Stimulated activated CD4-positive, alpha-beta T cell treated with anti-CD3 and anti-CD28 coated beads, Interleukin-15, amount 100 ng/mL, for 24 hours (primary cell): ENCODE measurements at regions not wholly inside any gene's neighbourhood (a gene's known extent, or its start where the extent isn't known, plus 50 kb on each side); places are given as distances from the start of the nearest gene placed in this dataset.

ENCODE experiments used
- DNase-seq: peaks from one replicate; pipeline ENCODE4 v3.0.0-alpha.2; 2020

DNA sequence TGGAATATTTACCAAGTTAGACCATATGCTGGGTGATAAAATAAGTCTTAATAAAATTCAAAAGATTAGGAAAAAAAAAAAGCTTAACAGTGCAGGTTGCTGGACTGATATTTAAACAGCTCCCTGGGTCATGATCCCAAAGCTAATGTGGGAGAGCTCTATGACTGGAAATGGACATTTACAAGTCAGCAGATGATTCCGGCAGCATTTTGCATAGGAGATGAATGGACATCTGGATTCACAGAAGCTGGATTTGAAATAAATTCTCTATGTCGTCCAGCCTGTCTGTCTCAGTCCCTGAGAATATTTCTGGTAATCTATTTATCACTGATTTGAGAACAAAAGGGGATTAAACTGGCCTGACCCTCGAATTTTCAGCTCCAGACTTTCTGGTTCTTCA is 52.3 kb upstream of the KLHL25 start:
- DNase-seq, result no peak

- no peak for DNase-seq
Measured at GRCh38 chr15:85849946-85850345, 55.2 kb upstream of the KLHL25 start.

- DNase-seq, result no peak
Measured at GRCh38 chr15:85852969-85853368, 58.2 kb upstream of the KLHL25 start.

GRCh38 chr15:85854345-85855097 is 59.8 kb upstream of the KLHL25 start:
- DNase-seq, result peak; percentile 49

- DNase-seq, result peak; percentile 86
Measured at GRCh38 chr15:85858586-85859375, 64.1 kb upstream of the KLHL25 start.

GRCh38 chr15:85859671-85860070 is 64.9 kb upstream of the KLHL25 start:
- no peak for DNase-seq

GRCh38 chr15:85860394-85861161 is 65.9 kb upstream of the KLHL25 start:
- DNase-seq, result no peak

- DNase-seq, result peak; percentile 15
Measured at GRCh38 chr15:85865070-85865684, 70.5 kb upstream of the KLHL25 start.

GRCh38 chr15:85867250-85867649 is 72.5 kb upstream of the KLHL25 start:
- no peak for DNase-seq

GRCh38 chr15:85869124-85869523 is 74.4 kb upstream of the KLHL25 start:
- no peak for DNase-seq

DNA sequence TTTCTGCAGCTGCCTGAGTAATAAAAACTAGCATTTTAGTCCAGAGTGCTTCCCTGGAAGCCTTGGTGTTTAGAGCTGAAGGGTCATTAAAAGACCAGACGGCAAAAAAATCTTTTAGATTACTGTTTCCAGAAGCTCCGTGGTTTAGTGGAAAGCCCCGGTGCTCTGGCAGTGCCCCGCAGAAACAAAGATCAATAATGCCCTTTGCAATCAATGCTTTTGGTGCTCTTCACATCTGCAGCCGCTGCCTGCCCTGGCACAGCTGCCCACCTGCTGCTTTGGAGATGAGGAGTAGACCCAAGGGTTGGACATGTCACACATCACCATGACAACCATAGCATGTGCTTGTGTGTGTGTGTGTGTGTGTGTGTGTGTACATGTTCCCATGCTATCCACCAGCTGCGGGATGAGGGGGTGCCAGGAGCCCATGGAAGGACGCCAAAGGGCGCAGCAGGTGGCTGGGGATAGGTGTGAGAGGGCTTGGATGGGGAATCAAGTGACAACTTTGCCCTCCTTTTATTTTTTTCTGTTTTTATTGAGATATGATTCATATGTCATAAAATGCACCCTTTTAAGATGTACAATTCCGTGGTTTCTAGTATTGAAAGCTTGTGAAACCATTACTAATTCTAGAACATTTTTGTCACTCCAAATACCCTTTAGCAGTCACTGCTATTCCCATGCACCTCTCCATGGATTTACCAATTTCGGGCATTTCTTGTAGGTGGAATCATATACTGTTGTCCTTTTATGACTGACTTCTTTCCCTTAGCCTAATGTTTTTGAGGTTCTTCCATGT is 75.7 kb upstream of the KLHL25 start:
- no peak for DNase-seq

- DNase-seq, result no peak
Measured at GRCh38 chr15:85871545-85871944, 76.8 kb upstream of the KLHL25 start.

DNA sequence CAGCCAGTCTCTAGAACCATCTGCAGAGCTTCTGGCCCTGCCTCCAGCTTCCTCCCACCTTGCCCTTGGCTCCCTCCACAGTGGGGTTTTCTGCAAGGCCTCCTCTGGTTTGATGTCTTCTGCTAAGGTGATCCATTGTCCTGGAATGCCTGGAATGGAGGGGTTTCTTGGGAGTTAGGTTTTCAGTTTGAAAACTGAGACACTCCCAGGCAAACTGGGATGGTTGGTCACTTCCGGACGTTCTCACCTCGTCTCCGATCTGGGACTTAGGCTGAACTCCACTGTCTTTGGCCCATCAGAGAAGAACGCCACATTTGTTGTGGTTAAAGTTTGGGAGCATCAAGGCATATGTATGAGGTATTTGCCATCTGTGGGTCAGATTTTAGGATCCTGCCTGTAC is 77.4 kb upstream of the KLHL25 start:
- no peak for DNase-seq

GRCh38 chr15:85874236-85874635 is 79.5 kb upstream of the KLHL25 start:
- no peak for DNase-seq

- DNase-seq, result no peak
Measured at GRCh38 chr15:85875756-85876155, 81.0 kb upstream of the KLHL25 start.

GRCh38 chr15:85878828-85879225 is 84.1 kb upstream of the KLHL25 start:
- DNase-seq, result no peak

DNA sequence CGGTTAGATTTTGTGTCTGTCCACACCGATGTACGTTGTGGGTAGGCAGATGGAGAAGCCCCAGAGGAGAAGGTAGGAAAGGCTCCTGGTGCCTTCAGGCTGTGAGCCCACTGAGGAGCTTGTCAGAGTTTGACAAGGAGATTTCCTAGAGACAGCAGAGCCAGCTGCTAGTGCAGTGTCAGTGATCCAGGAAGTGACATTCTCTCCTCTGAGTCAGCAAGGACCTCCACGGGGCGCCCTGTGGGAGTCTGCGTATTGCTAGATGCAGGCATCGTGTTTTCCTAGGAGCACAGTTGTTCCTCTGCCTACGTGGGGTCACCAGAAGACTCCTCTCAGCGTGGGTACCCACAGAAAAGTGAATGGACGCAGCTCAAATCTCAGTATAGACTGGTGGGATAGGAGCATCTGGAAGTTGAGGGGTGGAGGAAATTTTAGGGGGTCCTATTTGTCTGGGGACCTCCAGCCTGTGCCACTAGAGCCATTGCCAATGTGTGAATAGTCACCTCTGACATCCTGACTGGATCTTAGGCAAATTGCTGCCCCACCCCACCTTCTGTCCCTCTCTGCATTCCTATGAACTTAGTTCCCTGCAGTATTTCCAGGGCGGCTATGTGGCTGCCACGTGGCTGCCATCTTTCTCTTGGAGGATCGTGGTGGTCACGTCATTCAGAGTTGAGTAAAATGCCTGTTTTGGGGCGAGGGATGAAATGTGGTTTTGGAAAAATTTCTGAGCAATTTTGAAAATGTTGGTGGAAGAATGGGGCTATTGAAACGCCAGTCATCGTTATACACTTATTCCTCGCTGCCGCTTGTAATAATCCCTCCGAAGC is 84.8 kb upstream of the KLHL25 start:
- DNase-seq, result no peak

GRCh38 chr15:85880501-85881190 is 85.9 kb upstream of the KLHL25 start:
- DNase-seq, result no peak

DNA sequence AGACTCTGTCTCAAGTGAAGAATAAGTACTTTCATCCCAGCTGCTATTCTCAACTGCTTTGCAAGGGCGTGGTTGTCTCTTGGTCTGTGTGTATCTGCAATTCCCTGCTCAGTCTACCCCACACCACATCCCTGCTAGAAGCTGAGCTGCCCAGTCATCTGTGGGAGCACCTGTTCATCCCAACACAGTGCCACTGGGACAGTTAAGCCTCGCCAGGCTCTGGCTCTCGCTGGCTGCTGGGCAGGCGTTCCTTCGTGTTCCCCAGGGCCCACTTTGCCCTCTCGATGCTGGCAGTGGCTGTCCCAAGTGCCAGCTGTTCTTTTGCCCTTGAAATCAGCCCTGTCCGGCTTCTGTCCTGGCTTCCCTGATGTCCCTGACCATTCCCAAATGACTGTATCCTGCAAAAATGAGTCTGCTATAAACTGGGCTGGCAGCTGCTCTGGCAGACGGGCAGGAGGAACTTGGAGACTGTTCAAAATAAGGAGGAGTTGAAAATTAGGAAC is 91.6 kb upstream of the KLHL25 start:
- DNase-seq, result no peak

GRCh38 chr15:85889956-85890619 is 95.4 kb upstream of the KLHL25 start:
- no peak for DNase-seq
